ENCODE measurements at regions not wholly inside any gene's neighbourhood (a gene's known extent, or its start where the extent isn't known, plus 50 kb on each side); places are given as distances from the start of the nearest gene placed in this dataset.

- DNase-seq: no peak
These were observed 60.1 kb upstream of the BNC2 start for GRCh38 chr9:16930578-16930977.

- DNase-seq: peak; percentile 47
These were observed 57.9 kb upstream of the BNC2 start for GRCh38 chr9:16928179-16928945.

- DNase-seq: peak; percentile 43
These were observed 55.0 kb upstream of the BNC2 start for GRCh38 chr9:16925426-16925825.

GRCh38 chr9:16924311-16924915, 53.9 kb upstream of the BNC2 start:
- no peak for DNase-seq

GRCh38 chr9:16921855-16922254, 51.4 kb upstream of the BNC2 start:
- DNase-seq: peak; percentile 42

All from EL (cell line).